ENCODE measurements at regions not wholly inside any gene's neighbourhood (a gene's known extent, or its start where the extent isn't known, plus 50 kb on each side); places are given as distances from the start of the nearest gene placed in this dataset.

DNA sequence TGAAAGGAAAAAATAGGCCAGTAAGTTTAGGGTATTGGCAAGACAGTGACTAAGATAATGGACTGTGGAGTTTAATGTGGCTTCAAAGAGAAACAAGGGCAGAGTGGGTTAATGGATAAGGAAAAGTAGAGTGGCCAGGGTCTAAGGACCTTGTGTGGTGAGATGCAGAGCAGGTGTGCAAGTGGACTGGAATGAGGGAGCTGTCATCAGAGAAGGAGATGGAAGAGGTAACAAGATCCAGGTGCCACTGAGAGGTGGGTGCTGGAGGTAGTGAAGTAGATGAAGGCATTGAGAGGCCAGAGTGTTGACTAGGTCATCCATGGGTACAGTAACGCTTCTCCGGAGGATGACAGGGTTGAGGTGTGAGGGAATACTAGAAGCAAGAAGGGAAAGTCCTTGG is 136.1 kb downstream of the QRSL1 start:
- no peaks in the 10 kb centered on the region for H3K4me1 ChIP-seq (ENCODE audit: control insufficient read depth, extremely low read depth, insufficient read depth, low read length)
- no peaks in the 10 kb centered on the region for H3K36me3 ChIP-seq (ENCODE audit: control insufficient read depth, insufficient read depth, low read length)
- no peak overlapping the region for H2AFZ ChIP-seq (ENCODE audit: low read length)
- TF ChIP-seq EZH2 (IDR thresholded peaks at IDR 0.05; ENCODE audit: low read length, missing control alignments), result no peak
- TF ChIP-seq, protein P1, sequence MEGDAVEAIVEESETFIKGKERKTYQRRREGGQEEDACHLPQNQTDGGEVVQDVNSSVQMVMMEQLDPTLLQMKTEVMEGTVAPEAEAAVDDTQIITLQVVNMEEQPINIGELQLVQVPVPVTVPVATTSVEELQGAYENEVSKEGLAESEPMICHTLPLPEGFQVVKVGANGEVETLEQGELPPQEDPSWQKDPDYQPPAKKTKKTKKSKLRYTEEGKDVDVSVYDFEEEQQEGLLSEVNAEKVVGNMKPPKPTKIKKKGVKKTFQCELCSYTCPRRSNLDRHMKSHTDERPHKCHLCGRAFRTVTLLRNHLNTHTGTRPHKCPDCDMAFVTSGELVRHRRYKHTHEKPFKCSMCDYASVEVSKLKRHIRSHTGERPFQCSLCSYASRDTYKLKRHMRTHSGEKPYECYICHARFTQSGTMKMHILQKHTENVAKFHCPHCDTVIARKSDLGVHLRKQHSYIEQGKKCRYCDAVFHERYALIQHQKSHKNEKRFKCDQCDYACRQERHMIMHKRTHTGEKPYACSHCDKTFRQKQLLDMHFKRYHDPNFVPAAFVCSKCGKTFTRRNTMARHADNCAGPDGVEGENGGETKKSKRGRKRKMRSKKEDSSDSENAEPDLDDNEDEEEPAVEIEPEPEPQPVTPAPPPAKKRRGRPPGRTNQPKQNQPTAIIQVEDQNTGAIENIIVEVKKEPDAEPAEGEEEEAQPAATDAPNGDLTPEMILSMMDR (conservative IDR thresholded peaks at IDR 0.05 in 1 of 2, IDR thresholded peaks at IDR 0.05 in 1 of 2; ENCODE audit: low read depth in 1 of 2, low read length in 2 of 2), result no peak
- H3K9ac ChIP-seq (ENCODE audit: insufficient read depth, low read length), result no peak overlapping the region
- no peaks in the 10 kb centered on the region for H3K9me3 ChIP-seq (ENCODE audit: control insufficient read depth, insufficient read depth, low read depth, low read length)
- no peak overlapping the region for H3K27ac ChIP-seq (ENCODE audit: insufficient read depth, low read length)
- no peak overlapping the region for H3K4me3 ChIP-seq (replicated peaks in 1 of 4; ENCODE audit: control extremely low read depth in 1 of 4, insufficient read depth in 1 of 4, low read depth in 3 of 4, low read length in 4 of 4)
- no peaks in the 10 kb centered on the region for H3K27me3 ChIP-seq (ENCODE audit: control insufficient read depth, insufficient read depth, low read length)
- H3K79me2 ChIP-seq (ENCODE audit: control insufficient read depth, insufficient read depth, low read length), result no peaks in the 10 kb centered on the region
- DNase-seq (ENCODE audit: low read depth in 2 of 2), result no peak
- H4K20me1 ChIP-seq (ENCODE audit: control insufficient read depth, extremely low read depth, insufficient read depth, low read length), result no peaks in the 10 kb centered on the region
- H3K4me2 ChIP-seq (ENCODE audit: extremely low read depth, insufficient read depth, low read length), result no peak overlapping the region

DNA sequence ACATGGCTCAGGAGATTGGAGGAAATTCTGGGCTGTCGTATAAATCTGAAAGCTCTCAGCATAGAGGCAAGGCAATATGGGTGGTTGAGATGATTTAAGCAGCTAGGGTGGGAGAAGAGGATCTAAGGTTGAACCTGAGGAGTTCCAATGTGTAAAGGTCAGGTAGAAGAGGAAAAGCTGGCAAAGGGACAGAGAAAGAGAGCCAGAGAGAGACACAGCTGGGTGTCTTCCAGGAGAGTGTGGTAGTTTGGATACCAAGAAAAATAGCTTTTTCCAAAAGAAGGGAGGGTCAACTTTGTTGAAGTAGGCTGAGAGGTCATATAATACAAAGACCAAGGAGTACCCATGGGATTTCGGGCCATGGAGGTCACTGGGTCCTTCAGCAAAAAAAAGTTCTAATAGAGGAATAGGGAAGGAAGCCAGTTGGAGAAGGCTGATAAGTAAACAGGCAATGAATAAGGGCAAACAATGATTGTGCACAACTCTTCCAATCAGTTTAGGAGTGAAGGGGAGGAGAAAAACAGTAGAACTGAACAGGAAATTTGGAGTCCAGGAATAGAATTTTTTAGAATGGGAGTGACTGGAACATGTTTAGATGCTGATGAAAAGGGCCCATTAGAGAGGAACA is 135.1 kb downstream of the QRSL1 start:
- no peaks in the 10 kb centered on the region for H3K4me1 ChIP-seq (ENCODE audit: control insufficient read depth, extremely low read depth, insufficient read depth, low read length)
- H3K79me2 ChIP-seq (ENCODE audit: control insufficient read depth, insufficient read depth, low read length), result no peaks in the 10 kb centered on the region
- no peaks in the 10 kb centered on the region for H3K36me3 ChIP-seq (ENCODE audit: control insufficient read depth, insufficient read depth, low read length)
- no peak overlapping the region for H3K4me3 ChIP-seq (replicated peaks in 1 of 4; ENCODE audit: control extremely low read depth in 1 of 4, insufficient read depth in 1 of 4, low read depth in 3 of 4, low read length in 4 of 4)
- H2AFZ ChIP-seq (ENCODE audit: low read length), result no peak overlapping the region
- H3K27ac ChIP-seq (ENCODE audit: insufficient read depth, low read length), result no peak overlapping the region
- no peak for TF ChIP-seq EZH2 (IDR thresholded peaks at IDR 0.05; ENCODE audit: low read length, missing control alignments)
- TF ChIP-seq, protein P1 (conservative IDR thresholded peaks at IDR 0.05 in 1 of 2, IDR thresholded peaks at IDR 0.05 in 1 of 2; ENCODE audit: low read depth in 1 of 2, low read length in 2 of 2), result no peak
- no peak for DNase-seq (ENCODE audit: low read depth in 2 of 2)
- H3K27me3 ChIP-seq (ENCODE audit: control insufficient read depth, insufficient read depth, low read length), result no peaks in the 10 kb centered on the region
- no peak overlapping the region for H3K9ac ChIP-seq (ENCODE audit: insufficient read depth, low read length)
- no peaks in the 10 kb centered on the region for H3K9me3 ChIP-seq (ENCODE audit: control insufficient read depth, insufficient read depth, low read depth, low read length)
- H3K4me2 ChIP-seq (ENCODE audit: extremely low read depth, insufficient read depth, low read length), result no peak overlapping the region
- H4K20me1 ChIP-seq (ENCODE audit: control insufficient read depth, extremely low read depth, insufficient read depth, low read length), result no peaks in the 10 kb centered on the region

DNA sequence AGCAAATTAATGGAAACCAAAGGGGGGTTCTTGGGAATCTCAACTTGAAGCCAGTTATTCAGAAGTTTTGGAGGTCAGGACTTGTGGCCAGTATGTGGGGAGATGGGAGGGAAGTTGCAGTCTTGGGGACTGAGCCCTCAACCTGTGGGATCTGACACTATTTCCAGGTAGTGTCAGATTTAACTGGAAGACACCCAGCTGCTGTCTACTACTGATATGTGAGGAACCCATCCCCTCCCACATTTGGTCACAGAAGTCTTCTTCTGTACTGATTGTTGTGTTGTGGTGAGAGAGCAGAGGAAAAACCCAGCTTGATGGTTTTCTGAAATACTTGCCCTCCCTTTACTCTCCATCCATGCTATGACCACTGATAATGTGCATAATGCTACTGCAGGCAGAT is 134.0 kb downstream of the QRSL1 start:
- H3K9ac ChIP-seq (ENCODE audit: insufficient read depth, low read length), result no peak overlapping the region
- H2AFZ ChIP-seq (ENCODE audit: low read length), result no peak overlapping the region
- H3K4me3 ChIP-seq (replicated peaks in 1 of 4; ENCODE audit: control extremely low read depth in 1 of 4, insufficient read depth in 1 of 4, low read depth in 3 of 4, low read length in 4 of 4), result no peak overlapping the region
- H3K9me3 ChIP-seq (ENCODE audit: control insufficient read depth, insufficient read depth, low read depth, low read length), result no peaks in the 10 kb centered on the region
- DNase-seq (ENCODE audit: low read depth in 2 of 2), result no peak
- no peaks in the 10 kb centered on the region for H3K36me3 ChIP-seq (ENCODE audit: control insufficient read depth, insufficient read depth, low read length)
- H3K27me3 ChIP-seq (ENCODE audit: control insufficient read depth, insufficient read depth, low read length), result no peaks in the 10 kb centered on the region
- no peaks in the 10 kb centered on the region for H4K20me1 ChIP-seq (ENCODE audit: control insufficient read depth, extremely low read depth, insufficient read depth, low read length)
- H3K79me2 ChIP-seq (ENCODE audit: control insufficient read depth, insufficient read depth, low read length), result no peaks in the 10 kb centered on the region
- no peak overlapping the region for H3K27ac ChIP-seq (ENCODE audit: insufficient read depth, low read length)
- no peak for TF ChIP-seq EZH2 (IDR thresholded peaks at IDR 0.05; ENCODE audit: low read length, missing control alignments)
- TF ChIP-seq, protein P1 (conservative IDR thresholded peaks at IDR 0.05 in 1 of 2, IDR thresholded peaks at IDR 0.05 in 1 of 2; ENCODE audit: low read depth in 1 of 2, low read length in 2 of 2), result no peak
- H3K4me1 ChIP-seq (ENCODE audit: control insufficient read depth, extremely low read depth, insufficient read depth, low read length), result no peaks in the 10 kb centered on the region
- H3K4me2 ChIP-seq (ENCODE audit: extremely low read depth, insufficient read depth, low read length), result no peak overlapping the region
